PC-9 (cell line): ENCODE measurements at regions not wholly inside any gene's neighbourhood (a gene's known extent, or its start where the extent isn't known, plus 50 kb on each side); places are given as distances from the start of the nearest gene placed in this dataset.

Experiments used
- BruUV-seq: library from RNA; stranded (reverse); fragments of 400-500 nt; replicated peaks from 2 replicates; lab custom pipeline; 2021; lab: Mats Ljungman, UMichigan
- CTCF ChIA-PET: fragments of 300-600 bp; sonication (Branson Sonifier 250); formaldehyde crosslinking; loops from one replicate; lab custom pipeline; 2022; ENCODE audit warnings: antibody characterized with exemption; lab: Charles Lee
- POLR2A ChIA-PET: fragments of 300-600 bp; sonication (Branson Sonifier 250); formaldehyde crosslinking; loops from one replicate; lab custom pipeline; 2022; ENCODE audit warnings: antibody characterized with exemption; ENCODE audit not compliant: unreplicated experiment; lab: Charles Lee
- DNase-seq, 2 experiments: peaks; one replicate each; pipeline versions ENCODE4 v3.0.0 to v3.0.0-alpha.2; 2015 to 2022; ENCODE audit warnings: mixed read lengths in 1 of 2
- H2AFZ ChIP-seq: fragments of 200-600 bp; sonication (generic); 2 replicates; pipeline ENCODE4 v1.8.1; 2017; ENCODE audit warnings: antibody characterized with exemption
- H3F3A ChIP-seq: fragments of 200-600 bp; sonication (generic); 2 replicates; pipeline ENCODE4 v1.8.1; 2017; ENCODE audit warnings: antibody characterized with exemption, mild to moderate bottlenecking, low read depth; ENCODE audit not compliant: insufficient read depth
- H3K27ac ChIP-seq: fragments of 200-600 bp; sonication (generic); 2 replicates; pipeline ENCODE4 v1.6.1; 2016; ENCODE audit warnings: mixed run types
- H3K27me3 ChIP-seq: fragments of 200-600 bp; sonication (generic); 2 replicates; pipeline ENCODE4 v1.6.1; 2016; ENCODE audit warnings: low read depth, mixed run types; ENCODE audit not compliant: insufficient read depth
- H3K36me3 ChIP-seq: fragments of 200-600 bp; sonication (generic); 2 replicates; pipeline ENCODE4 v1.6.1; 2016; ENCODE audit warnings: low read depth, mixed run types
- H3K4me1 ChIP-seq: fragments of 200-600 bp; sonication (generic); replicated peaks from 2 replicates; pipeline ENCODE4 v1.6.1; 2016; ENCODE audit warnings: mixed run types; ENCODE audit not compliant: insufficient read depth
- H3K4me2 ChIP-seq: fragments of 200-600 bp; sonication (generic); 2 replicates; pipeline ENCODE4 v1.6.1; 2017; ENCODE audit warnings: mixed run types
- H3K4me3 ChIP-seq: fragments of 200-600 bp; sonication (generic); 2 replicates; pipeline ENCODE4 v1.6.1; 2016; ENCODE audit warnings: mixed run types
- H3K79me2 ChIP-seq: fragments of 200-600 bp; sonication (generic); 2 replicates; pipeline ENCODE4 v1.6.1; 2017; ENCODE audit warnings: low read depth, mixed run types
- H3K9me2 ChIP-seq: fragments of 200-600 bp; sonication (generic); 2 replicates; pipeline ENCODE4 v1.8.1; 2017; ENCODE audit warnings: mild to moderate bottlenecking; ENCODE audit not compliant: insufficient read depth
- H3K9me3 ChIP-seq: fragments of 200-600 bp; sonication (generic); 2 replicates; pipeline ENCODE4 v1.8.1; 2016; ENCODE audit warnings: low read depth; ENCODE audit not compliant: insufficient read depth
- H4K20me1 ChIP-seq: fragments of 200-600 bp; sonication (generic); 2 replicates; pipeline ENCODE4 v1.8.1; 2017; ENCODE audit not compliant: insufficient read depth
- EZH2 ChIP-seq: fragments of 200-600 bp; sonication (generic); IDR thresholded peaks from 2 replicates; pipeline ENCODE4 v1.8.0; 2017; ENCODE audit warnings: antibody characterized with exemption, low read depth
- intact Hi-C: fragments of 100-400 bp; cut with micrococcal nuclease; formaldehyde crosslinking; loops from one replicate; pipeline ENCODE4 v1.10.0; 2022; ENCODE audit not compliant: unreplicated experiment
- TF ChIP-seq, protein P1 (sequence below): fragments of 200-600 bp; sonication (generic); conservative IDR thresholded peaks from 2 replicates; pipeline ENCODE4 v1.6.1; 2017; ENCODE audit warnings: mixed run types, antibody characterized with exemption, mild to moderate bottlenecking, moderate library complexity

DNA sequence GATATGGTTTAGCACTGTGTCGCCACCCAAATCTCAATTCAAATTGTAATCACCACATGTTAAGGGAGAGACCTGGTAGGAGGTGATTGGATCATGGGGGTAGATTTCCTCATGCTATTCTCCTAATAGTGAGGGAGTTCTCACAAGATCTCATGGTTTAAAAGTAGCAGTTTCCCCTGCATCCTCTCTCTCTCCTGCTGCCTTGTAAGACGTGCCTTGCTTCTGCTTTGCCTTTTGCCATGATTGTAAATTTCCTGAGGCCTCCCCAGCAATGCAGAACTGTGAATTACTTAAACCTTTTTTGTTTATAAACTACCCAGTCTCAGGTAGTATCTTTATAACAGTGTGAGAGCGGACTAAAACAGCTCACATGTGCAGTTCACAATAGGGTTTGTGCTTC lies 1668.7 kb upstream of the RAG2 start:
- H3K9me3 ChIP-seq: no peaks in the 10 kb centered on the region; the same call in 1 of the 2 replicates
- no peaks in the 10 kb centered on the region for H3F3A ChIP-seq
- H3K27me3 ChIP-seq: no peaks in the 10 kb centered on the region
- TF ChIP-seq EZH2: no peak
- no peak overlapping the region for H2AFZ ChIP-seq
- no peaks in the 10 kb centered on the region for H4K20me1 ChIP-seq
- no peak overlapping the region for H3K4me3 ChIP-seq
- H3K4me1 ChIP-seq: no peaks in the 10 kb centered on the region
- POLR2A ChIA-PET: no interaction called here
- CTCF ChIA-PET: no interaction called here
- DNase-seq: no peak
- no peak overlapping the region for H3K4me2 ChIP-seq
- no peak overlapping the region for H3K27ac ChIP-seq
- no TSS peak for BruUV-seq
- no peaks in the 10 kb centered on the region for H3K36me3 ChIP-seq
- intact Hi-C loops: no loop called here
- no peaks in the 10 kb centered on the region for H3K79me2 ChIP-seq
- H3K9me2 ChIP-seq: no peaks in the 10 kb centered on the region

DNA sequence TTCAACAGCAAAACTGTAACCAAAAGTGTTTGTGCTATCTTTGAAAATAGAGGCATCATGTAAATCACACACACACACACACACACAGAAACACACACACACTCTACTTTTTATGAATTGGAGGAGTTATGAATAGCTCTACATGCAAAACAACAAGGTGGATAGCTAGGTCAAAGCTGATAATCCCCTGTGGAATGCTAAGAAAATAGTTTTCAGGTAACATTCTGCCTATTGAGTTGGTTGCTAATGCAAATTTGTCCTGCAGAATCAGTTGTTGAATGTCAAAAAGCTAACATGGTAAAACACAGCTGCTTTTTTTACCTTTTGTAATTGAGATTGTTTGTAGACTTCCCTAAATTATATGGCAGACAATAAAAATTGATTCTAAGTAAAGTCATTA lies 1658.4 kb upstream of the RAG2 start:
- H3K9me2 ChIP-seq: no peaks in the 10 kb centered on the region
- H3K9me3 ChIP-seq: no peaks in the 10 kb centered on the region
- ChIA-PET POLR2A (no interaction called here), CTCF (no interaction called here)
- no peaks in the 10 kb centered on the region for H3F3A ChIP-seq
- TF ChIP-seq, protein P1, sequence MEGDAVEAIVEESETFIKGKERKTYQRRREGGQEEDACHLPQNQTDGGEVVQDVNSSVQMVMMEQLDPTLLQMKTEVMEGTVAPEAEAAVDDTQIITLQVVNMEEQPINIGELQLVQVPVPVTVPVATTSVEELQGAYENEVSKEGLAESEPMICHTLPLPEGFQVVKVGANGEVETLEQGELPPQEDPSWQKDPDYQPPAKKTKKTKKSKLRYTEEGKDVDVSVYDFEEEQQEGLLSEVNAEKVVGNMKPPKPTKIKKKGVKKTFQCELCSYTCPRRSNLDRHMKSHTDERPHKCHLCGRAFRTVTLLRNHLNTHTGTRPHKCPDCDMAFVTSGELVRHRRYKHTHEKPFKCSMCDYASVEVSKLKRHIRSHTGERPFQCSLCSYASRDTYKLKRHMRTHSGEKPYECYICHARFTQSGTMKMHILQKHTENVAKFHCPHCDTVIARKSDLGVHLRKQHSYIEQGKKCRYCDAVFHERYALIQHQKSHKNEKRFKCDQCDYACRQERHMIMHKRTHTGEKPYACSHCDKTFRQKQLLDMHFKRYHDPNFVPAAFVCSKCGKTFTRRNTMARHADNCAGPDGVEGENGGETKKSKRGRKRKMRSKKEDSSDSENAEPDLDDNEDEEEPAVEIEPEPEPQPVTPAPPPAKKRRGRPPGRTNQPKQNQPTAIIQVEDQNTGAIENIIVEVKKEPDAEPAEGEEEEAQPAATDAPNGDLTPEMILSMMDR: no peak
- no peak for TF ChIP-seq EZH2
- H3K36me3 ChIP-seq: no peaks in the 10 kb centered on the region
- no peaks in the 10 kb centered on the region for H3K79me2 ChIP-seq
- BruUV-seq: no TSS peak
- H4K20me1 ChIP-seq: no peaks in the 10 kb centered on the region
- H3K4me2 ChIP-seq: no peak overlapping the region
- no peak overlapping the region for H3K27ac ChIP-seq
- H3K4me3 ChIP-seq: no peak overlapping the region
- H2AFZ ChIP-seq: no peak overlapping the region
- DNase-seq: no peak
- no peaks in the 10 kb centered on the region for H3K4me1 ChIP-seq
- no peaks in the 10 kb centered on the region for H3K27me3 ChIP-seq
- intact Hi-C loops: no loop called here

DNA sequence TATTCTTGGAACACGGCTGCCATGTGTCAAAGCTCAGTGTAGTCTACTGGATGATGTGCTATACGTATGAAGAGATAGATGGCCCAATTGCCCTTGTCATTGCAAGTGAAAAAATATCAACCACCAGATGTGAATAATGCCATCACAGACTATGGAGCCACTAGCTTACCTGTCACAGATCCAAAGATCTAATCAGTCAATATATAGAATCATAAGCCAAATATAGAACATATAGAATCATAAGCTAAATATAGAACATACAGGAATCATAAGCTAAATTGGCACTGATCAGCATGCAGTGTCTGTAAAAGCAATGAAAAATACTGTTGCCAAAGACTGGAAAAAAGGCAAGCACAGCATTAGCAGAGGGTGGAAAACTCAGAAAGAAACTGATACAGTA lies 1656.9 kb upstream of the RAG2 start:
- no peaks in the 10 kb centered on the region for H3K27me3 ChIP-seq
- H3K9me3 ChIP-seq: no peaks in the 10 kb centered on the region
- no peaks in the 10 kb centered on the region for H3K4me1 ChIP-seq
- H3F3A ChIP-seq: no peaks in the 10 kb centered on the region
- H2AFZ ChIP-seq: no peak overlapping the region
- no peaks in the 10 kb centered on the region for H3K79me2 ChIP-seq
- no peak for DNase-seq
- no TSS peak for BruUV-seq
- ChIA-PET CTCF (no interaction called here), POLR2A (no interaction called here)
- no peaks in the 10 kb centered on the region for H3K9me2 ChIP-seq
- TF ChIP-seq EZH2: no peak
- TF ChIP-seq, protein P1: no peak
- H3K27ac ChIP-seq: no peak overlapping the region
- intact Hi-C loops: no loop called here
- H4K20me1 ChIP-seq: no peaks in the 10 kb centered on the region
- no peak overlapping the region for H3K4me2 ChIP-seq
- no peak overlapping the region for H3K4me3 ChIP-seq
- H3K36me3 ChIP-seq: no peaks in the 10 kb centered on the region

DNA sequence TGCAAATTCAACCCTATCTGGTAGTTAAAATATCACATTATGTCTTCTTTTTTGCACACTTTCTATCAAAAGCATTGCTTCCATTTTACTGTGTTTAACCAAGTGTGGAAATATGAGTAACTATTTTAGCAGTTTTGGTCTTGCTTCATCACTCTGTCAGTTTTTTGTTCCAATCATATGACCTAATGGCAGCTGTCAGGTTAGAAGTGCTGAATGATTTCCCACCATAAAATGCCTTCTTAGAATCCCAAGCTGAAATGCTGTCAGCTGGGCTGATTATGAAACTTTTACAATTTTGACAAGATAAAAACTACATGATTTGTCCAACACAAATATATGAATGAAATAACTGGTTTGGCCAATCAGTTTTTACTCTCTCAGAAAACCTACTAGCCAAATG lies 1654.6 kb upstream of the RAG2 start:
- Histone ChIP-seq H3K4me3 (no peak overlapping the region), H3K9me3 (no peaks in the 10 kb centered on the region), H3F3A (no peaks in the 10 kb centered on the region), H3K4me1 (no peaks in the 10 kb centered on the region), H3K79me2 (no peaks in the 10 kb centered on the region), H3K27ac (no peak overlapping the region), H3K4me2 (no peak overlapping the region), H4K20me1 (no peaks in the 10 kb centered on the region), H3K9me2 (no peaks in the 10 kb centered on the region), H3K36me3 (no peaks in the 10 kb centered on the region; the same call in 1 of the 2 replicates), H3K27me3 (no peaks in the 10 kb centered on the region), H2AFZ (no peak overlapping the region)
- no TSS peak for BruUV-seq
- ChIA-PET POLR2A (no interaction called here), CTCF (no interaction called here)
- TF ChIP-seq, protein P1: no peak
- no peak for TF ChIP-seq EZH2
- DNase-seq: no peak
- intact Hi-C loops: no loop called here
